ENCODE measurements at regions not wholly inside any gene's neighbourhood (a gene's known extent, or its start where the extent isn't known, plus 50 kb on each side); places are given as distances from the start of the nearest gene placed in this dataset.

DNA sequence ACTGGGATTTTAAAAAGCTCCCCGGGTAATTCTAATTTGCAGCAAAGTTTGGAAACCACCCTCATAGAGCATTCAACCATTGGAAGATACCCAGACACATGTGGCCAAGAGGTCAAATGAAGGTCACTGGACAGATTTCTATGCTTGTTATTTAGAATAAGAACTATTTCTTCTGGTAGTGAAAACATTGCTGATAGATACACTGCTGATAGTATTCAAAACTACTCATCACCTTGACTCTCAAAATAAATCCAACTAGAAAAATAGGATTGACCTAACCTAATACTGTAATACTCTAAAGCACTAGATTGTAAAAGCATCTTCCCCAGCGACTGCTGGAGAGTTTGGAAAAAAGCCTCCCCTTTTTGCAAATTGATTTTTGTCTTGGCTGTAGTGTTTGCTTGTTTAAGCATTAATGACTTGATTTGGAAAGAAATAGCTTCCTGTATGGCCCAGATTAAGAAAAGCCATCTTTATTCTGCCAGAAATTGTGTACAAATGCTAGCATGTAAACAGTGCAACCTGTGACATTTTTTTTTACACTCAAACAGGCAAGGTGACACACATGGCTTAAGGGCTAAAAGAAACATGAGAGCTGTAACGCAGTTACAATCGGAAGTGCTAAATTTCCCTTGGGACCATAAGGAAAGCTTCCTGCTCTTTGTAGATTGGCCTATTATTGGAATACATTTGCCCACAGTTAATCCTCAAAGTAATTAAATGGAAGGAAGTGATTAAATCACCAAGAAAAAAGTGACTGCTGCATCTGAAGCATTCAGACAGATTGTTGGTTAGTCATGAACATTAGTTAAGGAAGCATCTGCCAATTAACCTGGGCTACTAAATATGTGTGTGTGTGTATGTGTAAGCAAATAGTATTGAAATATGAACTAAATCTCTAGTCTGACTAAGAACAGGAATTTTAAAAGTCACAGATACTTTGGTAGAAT lies 356.5 kb upstream of the ATP2B1 start:
- peak; percentile 19 for DNase-seq

DNA sequence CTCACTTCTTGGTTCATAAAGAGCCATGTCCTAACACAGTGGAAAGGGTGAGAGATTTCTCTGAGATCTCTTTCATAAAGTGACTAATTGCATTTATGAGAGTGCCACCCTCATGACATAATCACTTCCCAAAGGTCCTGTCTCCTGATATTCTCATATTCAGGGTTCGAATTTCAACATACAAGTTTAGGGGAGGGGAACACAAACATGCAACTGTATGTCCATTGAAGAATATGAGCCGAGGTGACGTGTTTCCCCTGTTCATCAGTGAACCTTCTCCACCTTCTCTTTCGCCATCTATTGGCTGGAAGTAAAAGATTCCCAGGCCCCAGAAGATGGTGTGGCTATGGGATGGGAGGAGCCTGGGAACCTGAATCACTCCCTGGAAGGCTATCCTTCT lies 354.2 kb upstream of the ATP2B1 start:
- no peak for DNase-seq

DNA sequence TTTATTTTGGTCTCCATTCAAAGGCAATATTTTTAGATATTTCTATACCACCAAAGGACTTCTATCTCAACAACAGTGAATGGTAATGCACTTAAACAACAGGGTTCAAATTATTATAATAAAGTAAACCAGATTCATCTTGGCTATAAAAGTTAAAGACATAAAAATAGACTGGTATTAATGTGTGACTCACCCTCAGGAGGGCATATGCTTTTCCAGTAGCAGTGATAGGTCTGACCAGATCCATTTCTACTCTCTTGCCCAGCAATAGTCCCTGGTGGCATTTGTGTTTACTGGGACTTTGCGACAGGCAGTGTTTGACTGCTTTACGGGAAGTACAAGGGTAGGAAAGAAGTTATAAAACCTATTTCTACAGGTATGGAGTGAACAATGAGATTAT lies 353.2 kb upstream of the ATP2B1 start:
- DNase-seq = no peak

DNA sequence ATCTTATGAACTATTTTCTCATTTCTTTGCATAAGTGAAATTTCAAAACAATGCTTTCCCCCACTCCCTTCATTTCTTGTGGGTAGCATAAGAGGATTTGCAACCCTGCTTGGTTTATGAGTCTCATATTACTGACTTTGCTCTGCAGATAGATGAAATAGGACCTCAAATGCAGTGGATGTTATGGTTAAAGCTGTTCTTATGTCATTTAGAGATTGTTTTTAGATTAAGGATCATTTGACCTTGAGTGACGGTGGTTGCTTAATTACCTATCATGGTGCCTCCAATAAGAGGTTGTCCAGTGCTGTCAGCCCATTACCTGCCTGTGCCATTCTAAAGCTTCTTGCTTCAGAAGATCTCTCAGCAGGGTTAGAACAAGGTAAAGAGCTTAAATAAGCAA lies 351.4 kb upstream of the ATP2B1 start:
- DNase-seq = no peak

DNA sequence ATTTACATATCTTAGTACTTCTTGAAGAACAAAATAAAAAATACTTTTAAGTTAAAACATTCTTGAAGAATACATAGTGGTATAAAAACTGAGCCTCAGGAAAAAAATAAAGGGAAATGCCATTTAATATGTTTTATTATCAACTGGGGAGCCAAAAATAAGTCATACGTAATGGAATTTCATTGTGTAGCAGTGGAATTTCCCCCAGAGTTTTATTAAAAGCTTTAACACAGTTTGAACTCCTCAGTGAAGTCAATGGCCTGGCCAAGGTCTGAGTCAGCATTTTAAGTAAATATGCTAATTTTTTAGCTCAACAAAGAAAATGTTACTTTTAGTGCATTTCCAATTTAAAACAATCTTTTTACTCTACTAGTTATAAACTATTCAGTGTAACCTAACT lies 350.1 kb upstream of the ATP2B1 start:
- no peak for DNase-seq

DNA sequence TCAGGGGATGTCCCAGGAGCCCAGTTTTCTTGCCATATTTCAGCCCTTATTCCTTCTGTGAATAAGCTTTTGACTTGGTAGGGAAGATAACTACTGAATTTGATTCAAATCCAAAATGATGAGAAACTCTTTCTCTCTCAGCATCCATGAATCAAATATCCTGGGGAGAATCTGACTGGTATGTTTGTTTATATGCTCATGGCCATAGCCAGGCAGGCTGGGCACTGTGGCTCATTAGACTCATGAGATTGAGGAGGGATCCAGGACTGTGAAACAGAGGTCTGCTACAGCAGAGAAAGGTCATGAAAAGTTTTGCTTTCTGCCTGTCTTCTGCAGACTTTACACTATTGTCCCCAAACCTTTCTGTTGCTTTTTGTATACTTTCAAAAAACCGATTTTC lies 346.4 kb upstream of the ATP2B1 start:
- DNase-seq = no peak

DNA sequence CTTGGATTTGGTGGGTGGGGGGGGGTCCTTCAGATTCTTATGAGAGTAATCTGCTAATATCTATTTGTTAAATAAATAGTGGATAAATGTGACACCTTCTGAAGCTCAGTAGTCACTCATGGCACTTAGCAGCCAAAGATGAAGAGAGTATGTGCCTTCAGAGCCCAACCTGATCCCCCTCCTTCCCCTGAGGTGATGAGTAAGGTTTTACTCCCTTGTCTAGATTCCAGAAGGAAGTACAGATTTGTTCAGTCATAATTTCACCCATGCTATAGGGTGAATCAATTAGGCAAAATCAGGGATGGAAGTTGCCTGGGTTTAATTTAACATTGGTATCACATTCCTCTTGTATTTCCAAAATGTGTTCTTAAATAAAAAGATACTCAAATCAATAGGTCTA lies 340.3 kb upstream of the ATP2B1 start:
- DNase-seq = no peak

DNA sequence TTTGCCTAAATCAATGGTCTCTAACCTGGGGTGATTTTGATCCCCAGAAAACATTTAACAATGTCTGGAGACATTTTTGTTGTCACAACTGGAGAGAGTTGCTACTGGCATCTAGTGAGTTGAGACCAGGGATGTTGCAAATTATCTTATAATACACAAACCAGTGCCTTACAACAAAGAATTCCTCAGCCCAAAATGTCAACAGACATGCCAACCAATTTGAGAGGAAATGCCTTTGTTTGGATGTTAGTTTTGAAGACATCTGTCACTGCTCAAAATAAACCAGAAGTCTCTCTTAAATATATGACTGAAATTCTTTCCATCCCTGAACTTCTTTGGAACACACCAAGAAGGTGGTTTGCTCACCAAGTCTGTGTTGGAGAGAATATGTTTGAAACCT lies 336.9 kb upstream of the ATP2B1 start:
- no peak for DNase-seq

DNA sequence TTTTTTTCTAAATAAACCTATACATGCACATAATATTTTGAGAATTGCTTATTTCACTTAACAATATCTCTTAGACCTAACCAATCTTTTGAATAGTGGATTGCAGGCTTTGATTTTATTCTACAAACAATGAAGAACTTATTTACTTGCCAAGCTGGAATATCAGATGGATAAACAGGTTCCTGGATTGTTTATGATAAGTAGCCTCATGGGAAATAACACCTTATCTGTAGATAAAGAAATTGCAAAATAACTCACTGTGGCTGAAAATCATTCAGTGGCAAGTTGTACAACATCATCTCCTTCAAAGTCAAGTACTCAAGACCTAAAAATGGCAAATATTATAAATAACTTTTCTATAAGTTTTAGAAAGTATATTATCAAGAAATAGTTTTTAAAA lies 335.4 kb upstream of the ATP2B1 start:
- no peak for DNase-seq

DNA sequence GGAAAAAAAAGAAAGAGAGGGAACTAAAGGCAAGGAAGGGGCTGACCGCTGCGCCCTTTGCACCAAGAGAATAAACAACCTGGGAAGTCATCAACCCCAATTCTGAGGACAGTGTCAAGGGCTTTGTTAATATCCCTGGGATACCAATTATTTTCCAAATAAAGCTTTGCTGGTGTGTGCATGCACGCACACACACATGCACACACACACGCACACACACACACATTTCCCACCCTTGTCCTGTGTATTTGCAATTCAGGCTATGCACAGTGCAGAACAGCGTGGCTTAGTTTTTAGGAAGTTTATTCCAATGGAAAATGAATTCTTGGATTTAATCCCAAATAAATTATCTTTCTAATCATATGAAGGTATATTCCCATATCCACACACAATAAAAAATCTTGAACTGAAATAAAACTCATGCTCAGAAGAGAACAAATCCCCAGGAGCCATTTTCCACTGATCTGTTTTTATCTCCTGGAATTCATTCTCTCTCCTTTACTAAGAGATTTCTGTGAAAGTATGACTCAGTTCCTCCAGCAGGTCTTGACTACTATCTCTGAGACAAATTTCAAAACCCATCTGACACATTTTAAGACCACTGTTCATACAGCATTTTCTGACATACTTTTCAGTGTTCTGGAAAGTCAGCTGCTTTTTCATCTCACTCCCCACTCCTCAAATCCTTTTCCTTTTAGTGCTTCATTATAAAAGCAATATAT lies 334.4 kb upstream of the ATP2B1 start:
- no peak for DNase-seq

DNA sequence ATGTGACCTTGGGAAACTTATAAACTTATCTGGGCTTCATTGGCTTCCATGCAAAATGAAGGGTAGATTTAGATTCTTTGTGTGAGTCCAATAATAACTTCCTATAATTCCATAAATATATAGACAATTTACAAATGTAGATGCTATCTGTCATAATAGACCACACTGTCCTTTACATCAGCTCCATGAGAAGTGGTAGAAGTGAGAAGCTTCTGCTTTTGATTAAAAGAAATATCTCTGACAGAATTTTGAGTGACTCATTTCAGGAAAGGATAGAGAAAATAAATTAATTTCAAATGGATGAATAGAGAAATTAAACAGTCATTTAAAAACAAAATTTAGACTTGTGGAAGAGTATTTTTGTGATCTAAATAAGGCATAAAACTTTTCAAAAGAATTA lies 329.7 kb upstream of the ATP2B1 start:
- no peak for DNase-seq

DNA sequence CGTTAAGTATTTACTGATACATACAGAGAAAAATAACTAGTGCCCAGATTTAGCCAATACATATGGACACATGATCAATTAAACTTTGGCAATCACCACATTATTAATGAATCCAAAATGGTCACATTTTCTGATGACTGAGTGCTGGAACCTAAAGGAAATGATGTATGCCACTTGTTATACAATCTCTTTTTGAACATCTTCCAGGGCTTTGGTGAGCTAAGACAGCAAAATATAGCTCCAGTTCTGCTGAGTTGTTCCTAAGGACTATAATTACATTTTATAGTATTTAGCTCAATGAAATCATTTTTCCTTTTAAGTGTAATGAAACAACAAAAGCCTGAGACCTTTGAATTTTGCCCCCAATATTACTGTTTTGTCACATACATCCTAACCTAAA lies 329.1 kb upstream of the ATP2B1 start:
- DNase-seq = no peak

DNA sequence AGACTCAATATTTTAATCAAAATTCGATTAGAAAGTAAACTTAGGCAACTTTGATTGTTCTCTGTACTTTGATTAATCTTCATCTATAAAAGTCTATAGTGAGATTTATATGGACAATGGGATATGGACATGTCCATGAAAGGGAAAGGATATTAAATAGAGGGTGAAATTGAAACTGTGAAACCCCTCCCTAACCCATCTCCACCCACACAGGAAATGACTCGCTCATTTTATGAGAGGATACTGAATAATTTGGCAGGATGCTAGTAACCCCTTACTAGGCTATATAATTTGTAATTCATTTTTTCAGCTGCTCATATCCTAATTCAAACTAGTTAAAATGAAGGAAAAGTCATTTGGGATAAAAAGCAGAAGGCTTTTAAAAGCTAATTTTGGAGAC lies 328.0 kb upstream of the ATP2B1 start:
- DNase-seq = no peak

DNA sequence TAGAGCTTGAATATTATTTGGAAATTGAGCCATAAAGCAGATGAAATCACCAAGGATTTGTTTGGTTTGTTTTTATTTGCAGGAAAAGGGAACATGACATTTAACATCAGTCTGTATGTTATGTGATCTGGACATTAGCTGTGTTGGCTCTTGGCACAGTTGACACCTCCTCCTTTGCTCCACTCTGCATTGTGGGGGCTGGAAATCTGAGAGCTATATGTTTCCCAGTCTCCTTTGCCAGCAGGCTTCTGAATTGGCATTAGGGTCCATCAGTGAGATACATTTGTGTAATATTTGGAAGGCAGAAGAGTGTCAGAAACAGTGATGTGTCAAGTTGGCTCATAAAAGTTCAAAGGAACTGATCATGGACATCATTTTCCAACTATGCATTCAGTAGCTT lies 322.1 kb upstream of the ATP2B1 start:
- no peak for DNase-seq

DNA sequence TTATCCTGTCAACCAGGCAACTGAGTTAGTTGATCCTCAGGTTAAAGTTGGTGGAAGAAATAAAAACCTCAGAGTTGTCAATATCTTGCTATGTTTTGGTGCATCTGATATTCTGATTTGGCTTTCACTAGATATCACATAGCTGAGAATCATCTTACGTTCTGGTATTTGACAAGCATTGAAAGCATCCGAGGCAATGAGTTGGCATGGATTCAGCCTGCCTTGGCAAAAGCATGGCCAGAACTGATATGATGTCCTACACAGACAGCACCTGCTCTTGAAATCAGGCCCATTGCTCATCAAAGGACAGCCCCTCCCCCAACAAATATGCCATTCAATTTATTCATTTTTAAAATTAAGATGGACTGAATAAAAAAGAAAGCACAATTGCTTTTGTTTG lies 320.7 kb upstream of the ATP2B1 start:
- DNase-seq = no peak

DNA sequence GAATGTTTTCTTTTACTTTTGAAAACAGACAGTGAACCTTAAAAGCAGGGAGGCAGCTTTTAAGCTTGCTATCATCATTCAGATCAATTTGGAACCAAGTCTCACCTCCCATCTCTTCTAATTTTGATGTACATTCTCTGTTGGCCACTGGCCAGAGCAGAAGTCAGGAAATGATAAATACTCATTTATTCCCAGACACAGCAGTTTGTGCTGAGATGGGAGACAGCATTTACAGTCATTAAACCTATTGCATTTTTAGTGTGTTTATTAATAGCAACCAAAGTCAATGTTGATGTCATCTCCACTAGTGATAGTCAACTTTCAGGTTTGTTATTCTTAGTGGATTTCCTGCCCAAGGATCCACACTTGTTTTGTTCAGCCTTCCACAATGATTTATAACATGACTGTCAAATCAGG lies 320.0 kb upstream of the ATP2B1 start:
- DNase-seq = no peak

DNA sequence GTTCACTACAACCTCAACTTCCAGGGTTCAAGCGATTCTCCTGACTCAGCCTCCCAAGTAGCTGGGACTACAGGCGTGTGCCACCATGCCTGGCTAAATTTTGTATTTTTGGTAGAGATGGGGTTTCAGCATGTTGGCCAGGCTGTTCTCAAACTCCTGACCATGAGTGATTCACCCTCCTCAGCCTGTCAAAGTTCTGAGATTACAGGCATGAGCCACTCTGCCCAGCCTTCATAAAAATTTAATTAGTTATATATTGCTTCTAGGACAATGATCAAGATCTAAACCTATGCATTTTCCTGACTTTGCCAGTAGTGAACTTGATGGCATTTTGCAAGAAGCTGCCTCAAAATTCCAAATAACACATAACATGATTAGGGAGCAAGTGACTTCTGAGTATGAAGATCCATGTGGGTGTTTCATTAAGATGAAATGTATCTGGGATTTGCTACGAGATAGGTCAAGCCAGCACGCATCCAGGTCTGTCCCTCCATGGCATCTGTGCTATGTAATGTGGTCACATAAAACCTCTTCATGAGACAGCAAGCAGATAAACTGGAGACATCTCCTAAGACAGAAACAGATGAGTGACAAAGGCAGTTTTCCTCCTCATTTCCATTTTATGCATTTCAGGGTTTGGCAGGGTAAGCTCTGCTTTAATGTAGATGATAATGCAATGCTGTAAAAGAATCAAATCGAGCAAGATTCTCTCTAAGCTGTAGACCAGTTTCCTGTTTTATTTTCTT lies 319.4 kb upstream of the ATP2B1 start:
- DNase-seq = no peak

DNA sequence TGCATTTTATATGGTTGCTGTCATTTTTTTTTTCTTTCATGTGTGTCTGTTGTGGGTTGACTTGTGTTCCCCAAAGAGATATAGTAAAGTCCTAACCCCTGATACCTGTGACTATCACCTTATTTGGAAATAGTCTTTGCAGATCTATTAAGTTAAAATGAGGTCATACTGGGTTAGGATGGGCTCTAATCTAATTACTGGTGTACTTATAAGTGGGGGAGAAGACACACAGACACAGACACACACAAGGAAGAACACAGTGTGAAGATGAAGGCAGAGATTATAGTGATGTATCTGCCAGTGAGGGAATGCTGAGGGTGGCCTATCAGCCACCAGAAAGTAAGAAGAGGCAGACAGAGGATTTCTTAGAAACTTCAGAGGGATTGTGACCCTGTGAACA lies 318.4 kb upstream of the ATP2B1 start:
- DNase-seq = no peak

DNA sequence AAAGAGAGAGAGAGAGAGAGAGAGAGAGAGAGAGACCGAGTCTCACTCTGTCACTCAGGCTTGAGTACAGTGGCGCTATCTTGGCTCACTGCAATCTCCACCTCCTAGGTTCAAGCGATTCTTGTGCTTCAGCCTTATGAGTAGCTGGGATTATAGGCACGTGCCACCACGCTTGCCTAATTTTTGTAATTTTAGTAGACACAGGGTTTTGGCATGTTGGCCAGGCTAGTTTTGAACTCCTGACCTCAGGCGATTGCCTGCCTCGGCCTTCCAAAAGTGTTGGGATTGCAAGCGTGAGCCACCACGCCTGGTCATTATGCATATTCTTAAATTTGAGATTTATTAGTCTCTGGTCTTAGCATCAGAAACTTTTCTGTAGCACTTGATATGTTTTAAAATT lies 317.9 kb upstream of the ATP2B1 start:
- DNase-seq = no peak

DNA sequence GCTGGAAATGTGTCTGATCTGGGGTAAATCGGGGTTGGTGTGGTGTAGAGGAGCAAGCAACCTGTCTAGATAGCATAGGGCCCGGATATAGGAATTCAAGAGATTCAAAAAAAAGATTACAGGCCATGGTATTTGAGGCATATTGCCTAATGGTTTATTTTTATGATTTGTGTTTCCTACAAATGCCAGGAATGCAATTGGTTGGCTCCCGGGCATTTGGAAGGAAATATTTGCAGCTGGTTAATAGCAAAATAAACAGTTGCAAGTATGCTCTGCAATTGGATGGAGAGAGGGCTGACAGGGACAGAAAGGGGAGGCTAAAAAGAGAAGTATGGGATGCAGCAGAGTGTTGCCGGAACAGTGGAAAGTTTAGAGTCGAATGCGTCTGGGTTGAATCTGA lies 315.6 kb upstream of the ATP2B1 start:
- no peak for DNase-seq

DNA sequence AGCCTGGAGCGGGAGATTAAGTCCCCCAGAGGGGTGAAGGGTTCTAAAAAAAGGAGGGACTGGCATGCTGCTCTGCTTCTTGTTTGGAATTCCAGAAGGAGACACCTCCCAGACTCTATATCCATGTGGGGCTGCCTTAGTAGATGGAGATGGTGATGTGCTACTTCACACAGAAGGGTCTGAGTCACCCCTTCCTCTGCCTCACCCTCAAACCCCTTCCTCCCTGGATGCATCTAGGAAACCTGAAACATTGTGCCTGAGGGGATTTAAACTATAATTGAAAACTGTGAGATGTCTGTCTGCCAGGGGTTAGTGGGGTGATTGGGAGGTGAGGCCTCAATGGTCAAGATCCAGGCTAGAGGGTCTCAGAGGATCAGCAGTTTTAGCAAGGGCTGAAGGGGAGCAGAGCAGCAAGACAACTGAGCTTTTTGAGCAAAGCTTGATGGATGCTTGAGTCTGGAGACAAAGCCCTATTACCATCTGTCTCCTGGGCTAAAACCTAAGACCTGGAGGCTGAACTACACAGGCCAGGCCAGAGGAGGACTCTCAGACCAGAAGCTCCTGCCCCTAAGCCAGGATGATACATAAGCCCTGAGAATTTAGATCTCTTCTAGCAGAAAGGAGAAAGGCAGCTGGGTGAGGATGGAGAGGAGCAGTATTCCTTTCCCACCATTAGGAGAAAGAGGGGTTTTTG lies 314.7 kb upstream of the ATP2B1 start:
- no peak for DNase-seq

DNA sequence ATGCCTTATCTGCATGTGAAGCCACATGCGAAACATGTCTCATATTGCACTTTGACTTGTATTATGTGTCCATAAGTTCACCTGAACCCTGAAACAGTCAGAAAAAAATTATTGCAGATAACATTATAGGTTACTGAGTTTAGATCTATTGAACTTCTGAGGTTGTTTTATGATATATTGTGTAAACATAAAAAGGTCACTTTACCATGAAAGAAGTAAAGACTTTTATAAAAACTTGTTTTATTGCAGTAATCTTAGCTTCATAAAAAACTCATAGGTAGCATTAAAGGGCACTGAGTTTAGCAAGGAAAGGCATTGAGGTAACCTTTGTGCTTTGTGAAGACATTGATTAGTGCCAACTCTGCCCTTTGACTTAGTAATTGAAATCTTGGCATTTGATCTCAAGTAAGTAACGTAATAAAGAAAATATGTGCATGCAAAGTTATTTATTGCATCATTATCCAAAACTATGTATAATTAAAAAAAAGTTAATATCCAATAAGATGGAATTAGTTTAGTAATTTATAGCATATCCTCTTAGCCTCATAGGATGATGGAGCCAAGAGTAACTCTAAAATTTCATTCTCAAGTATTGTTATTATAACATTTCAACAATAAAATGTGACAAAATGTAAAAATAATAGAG lies 313.3 kb upstream of the ATP2B1 start:
- no peak for DNase-seq

DNA sequence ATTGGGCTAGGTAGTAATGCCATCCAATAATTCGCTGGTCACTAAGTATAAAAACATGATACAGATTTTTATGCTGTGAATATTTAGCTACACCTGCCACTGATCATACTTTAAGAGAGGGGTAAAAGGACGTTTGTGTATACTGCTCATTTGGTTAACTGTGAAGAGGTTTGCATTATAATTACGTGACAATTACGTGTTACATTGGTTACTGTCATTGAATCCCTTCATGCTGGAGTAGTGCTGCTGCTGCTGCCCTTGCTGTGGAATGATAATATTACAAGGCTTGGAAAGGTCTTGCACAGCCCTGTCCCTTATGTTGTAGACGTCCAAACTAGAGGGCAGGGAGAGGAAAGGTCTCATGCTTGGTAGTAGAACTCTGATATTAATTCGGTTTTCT lies 312.2 kb upstream of the ATP2B1 start:
- DNase-seq = no peak

Measured in NCI-H345 (cell line).